ENCODE measurements at regions not wholly inside any gene's neighbourhood (a gene's known extent, or its start where the extent isn't known, plus 50 kb on each side); places are given as distances from the start of the nearest gene placed in this dataset.

GRCh38 chr6:78552435-78552834, 314.9 kb upstream of the IRAK1BP1 start:
- TF ChIP-seq CTCF (conservative IDR thresholded peaks at IDR 0.05; ENCODE audit: low read depth in 2 of 2) (no peak), POLR2AphosphoS5 (IDR thresholded peaks at IDR 0.05; ENCODE audit: low read depth) (no peak), EZH2 (IDR thresholded peaks at IDR 0.05; ENCODE audit: low read depth, unreplicated experiment) (no peak), JUNB (IDR thresholded peaks at IDR 0.05; ENCODE audit: unreplicated experiment) (no peak)

Measured in GM23338 (cell line).